ENCODE measurements at regions not wholly inside any gene's neighbourhood (a gene's known extent, or its start where the extent isn't known, plus 50 kb on each side); places are given as distances from the start of the nearest gene placed in this dataset.

- TF ChIP-seq POLR2A (IDR thresholded peaks at IDR 0.05; ENCODE audit: low read depth, low read length) (no peak), CTCF (conservative IDR thresholded peaks at IDR 0.05; ENCODE audit: low read depth, low read length) (no peak), RAD21 (IDR thresholded peaks at IDR 0.05; ENCODE audit: low read length) (no peak), SMC3 (IDR thresholded peaks at IDR 0.05; ENCODE audit: low read depth, low read length) (no peak)
Measured at GRCh38 chr12:58521152-58521551, 399.2 kb downstream of the LRIG3 start.
